Thymus (tissue), 11 donors: ENCODE measurements at regions not wholly inside any gene's neighbourhood (a gene's known extent, or its start where the extent isn't known, plus 50 kb on each side); places are given as distances from the start of the nearest gene placed in this dataset.

ENCODE experiments used
- DNase-seq, 9 donors: peaks; one replicate each; pipeline ENCODE4 v3.0.0-alpha.2; 2013; ENCODE audit warnings: low spot score in 9 of 9, low read depth in 6 of 9, missing footprints in 1 of 9
- H3K27ac ChIP-seq, 2 donors: one replicate each; pipeline ENCODE4 v1.5.1; 2013; ENCODE audit warnings: control low read depth in 1 of 2, low read depth in 1 of 2, low read length in 1 of 2, mild to moderate bottlenecking in 1 of 2, moderate library complexity in 1 of 2
- H3K27me3 ChIP-seq, 2 donors: one replicate each; pipeline ENCODE4 v1.5.1; 2013; ENCODE audit warnings: low read length in 1 of 2; ENCODE audit not compliant: control insufficient read depth in 2 of 2, insufficient read depth in 1 of 2
- H3K36me3 ChIP-seq, 2 donors: one replicate each; pipeline ENCODE4 v1.5.1; 2013; ENCODE audit warnings: low read length in 1 of 2, mild to moderate bottlenecking in 1 of 2, moderate library complexity in 1 of 2; ENCODE audit not compliant: control insufficient read depth in 2 of 2, insufficient read depth in 2 of 2
- H3K4me1 ChIP-seq, 2 donors: one replicate each; pipeline ENCODE4 v1.5.1; 2013; ENCODE audit warnings: low read length in 2 of 2; ENCODE audit not compliant: control insufficient read depth in 2 of 2, insufficient read depth in 2 of 2
- H3K4me3 ChIP-seq, 2 donors: one replicate each; pipeline ENCODE4 v1.5.1; 2013; ENCODE audit warnings: low read length in 2 of 2, control low read depth in 1 of 2, mild to moderate bottlenecking in 1 of 2
- H3K9me3 ChIP-seq, 2 donors: one replicate each; pipeline ENCODE4 v1.5.1; 2013; ENCODE audit warnings: low read length in 1 of 2, mild to moderate bottlenecking in 1 of 2; ENCODE audit not compliant: control insufficient read depth in 2 of 2, insufficient read depth in 1 of 2
- WGBS: extraction: QIAGEN DNeasy Blood & Tissue Kit; methylation state at CpG from one replicate; pipeline ENCODE4 v1.1.7; 2013; 5-methylcytosine and 5-hydroxymethylcytosine counted together
- donor health status: healthy.

- H3K4me3 ChIP-seq = no peak overlapping the region
- H3K27me3 ChIP-seq = peaks cover 21 to 42% of the 10 kb centered on the region in 2 donors
- 18% methylated on average over 7 of the region's 7 CpGs for WGBS
- H3K4me1 ChIP-seq = no peaks in the 10 kb centered on the region
- no peaks in the 10 kb centered on the region for H3K36me3 ChIP-seq
- no peak overlapping the region for H3K27ac ChIP-seq
- H3K9me3 ChIP-seq = peaks cover 0 to 4% of the 10 kb centered on the region in 2 donors
- no peak for DNase-seq
Measured at GRCh38 chr1:214187933-214188332, 93.0 kb upstream of the SMYD2 start.

GRCh38 chr1:214188835-214189234 is 92.1 kb upstream of the SMYD2 start:
- Histone ChIP-seq H3K9me3 (peaks cover 0 to 4% of the 10 kb centered on the region in 2 donors), H3K36me3 (no peaks in the 10 kb centered on the region), H3K27me3 (peaks cover 21 to 45% of the 10 kb centered on the region in 2 donors), H3K4me3 (no peak overlapping the region), H3K4me1 (no peaks in the 10 kb centered on the region), H3K27ac (no peak overlapping the region)
- WGBS = 91% methylated on average over 2 of the region's 2 CpGs
- no peak for DNase-seq

- DNase-seq = no peak
- no peaks in the 10 kb centered on the region for H3K9me3 ChIP-seq
- H3K27ac ChIP-seq = no peak overlapping the region
- peaks cover 8 to 17% of the 10 kb centered on the region in 2 donors for H3K27me3 ChIP-seq
- no peaks in the 10 kb centered on the region for H3K36me3 ChIP-seq
- no peaks in the 10 kb centered on the region for H3K4me1 ChIP-seq
- 76% methylated on average over 13 of the region's 13 CpGs for WGBS
- H3K4me3 ChIP-seq = no peak overlapping the region
Measured at GRCh38 chr1:214192825-214193643, 87.9 kb upstream of the SMYD2 start.

- WGBS = 91% methylated on average over 6 of the region's 6 CpGs
- H3K4me1 ChIP-seq = no peaks in the 10 kb centered on the region
- H3K36me3 ChIP-seq = no peaks in the 10 kb centered on the region
- H3K27ac ChIP-seq = no peak overlapping the region
- no peak overlapping the region for H3K4me3 ChIP-seq
- no peaks in the 10 kb centered on the region for H3K9me3 ChIP-seq
- peaks cover 2 to 11% of the 10 kb centered on the region in 2 donors for H3K27me3 ChIP-seq
- no peak for DNase-seq
Measured at GRCh38 chr1:214193691-214194090, 87.3 kb upstream of the SMYD2 start.

- H3K4me1 ChIP-seq = no peaks in the 10 kb centered on the region
- H3K36me3 ChIP-seq = no peaks in the 10 kb centered on the region
- DNase-seq = no peak
- H3K27me3 ChIP-seq = peaks cover 0 to 4% of the 10 kb centered on the region in 2 donors
- no peak overlapping the region for H3K4me3 ChIP-seq
- no peaks in the 10 kb centered on the region for H3K9me3 ChIP-seq
- 92% methylated on average over 1 of the region's 1 CpG for WGBS
- no peak overlapping the region for H3K27ac ChIP-seq
Measured at GRCh38 chr1:214198571-214198970, 82.4 kb upstream of the SMYD2 start.

- no peak for DNase-seq
- Histone ChIP-seq H3K4me3 (no peak overlapping the region), H3K27me3 (peaks cover 0 to 4% of the 10 kb centered on the region in 2 donors), H3K9me3 (no peaks in the 10 kb centered on the region), H3K4me1 (no peaks in the 10 kb centered on the region), H3K27ac (no peak overlapping the region), H3K36me3 (no peaks in the 10 kb centered on the region)
- WGBS = 86% methylated on average over 2 of the region's 2 CpGs
Measured at GRCh38 chr1:214199585-214199984, 81.4 kb upstream of the SMYD2 start.

GRCh38 chr1:214202992-214203391 is 78.0 kb upstream of the SMYD2 start:
- no peaks in the 10 kb centered on the region for H3K36me3 ChIP-seq
- H3K27me3 ChIP-seq = peaks cover 0 to 4% of the 10 kb centered on the region in 2 donors
- no peak overlapping the region for H3K27ac ChIP-seq
- no peaks in the 10 kb centered on the region for H3K4me1 ChIP-seq
- no peaks in the 10 kb centered on the region for H3K9me3 ChIP-seq
- H3K4me3 ChIP-seq = no peak overlapping the region
- DNase-seq = no peak
- WGBS = 89% methylated on average over 3 of the region's 3 CpGs

- Histone ChIP-seq H3K4me3 (no peak overlapping the region), H3K27me3 (peaks cover 0 to 4% of the 10 kb centered on the region in 2 donors), H3K9me3 (no peaks in the 10 kb centered on the region), H3K36me3 (no peaks in the 10 kb centered on the region), H3K27ac (no peak overlapping the region), H3K4me1 (no peaks in the 10 kb centered on the region)
- 89% methylated on average over 8 of the region's 8 CpGs for WGBS
- no peak for DNase-seq
Measured at GRCh38 chr1:214205053-214205452, 75.9 kb upstream of the SMYD2 start.

GRCh38 chr1:214208460-214208859 is 72.5 kb upstream of the SMYD2 start:
- Histone ChIP-seq H3K4me1 (no peaks in the 10 kb centered on the region), H3K36me3 (no peaks in the 10 kb centered on the region), H3K27ac (no peak overlapping the region), H3K9me3 (no peaks in the 10 kb centered on the region), H3K4me3 (no peak overlapping the region), H3K27me3 (no peaks in the 10 kb centered on the region)
- 96% methylated on average over 14 of the region's 14 CpGs for WGBS
- DNase-seq = no peak
